Inflammatory macrophage treated with lipopolysaccharide for 4 hours (primary cell): ENCODE measurements at regions not wholly inside any gene's neighbourhood (a gene's known extent, or its start where the extent isn't known, plus 50 kb on each side); places are given as distances from the start of the nearest gene placed in this dataset.
"Not testable (repeated sequence)": the region's sequence is repeated elsewhere in the genome, so short reads cannot be mapped to it uniquely, and the experiment has no call there.

Experiments used
- DNase-seq: peaks from one replicate; pipeline ENCODE4 v3.0.0-alpha.2; 2020

DNA sequence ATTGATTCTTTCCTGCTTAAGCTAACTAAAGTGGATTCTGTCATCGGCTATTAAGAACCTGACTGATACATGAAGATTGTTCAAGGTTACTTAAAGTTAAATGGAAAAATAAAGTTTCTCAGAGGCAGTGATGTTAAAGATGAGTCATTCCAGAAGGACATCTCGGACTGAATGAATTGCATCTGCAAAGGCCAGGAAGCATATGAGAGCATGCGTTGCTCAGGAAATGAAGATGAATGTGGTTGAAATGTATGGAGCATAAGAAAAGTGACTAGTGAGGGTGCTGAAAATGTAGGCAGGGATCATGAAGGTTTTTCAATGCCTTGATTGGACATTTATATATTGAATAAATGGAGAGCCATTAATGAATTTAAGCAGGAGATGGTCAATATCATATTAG, 133.9 kb upstream of the GHITM start:
- DNase-seq = no peak

DNA sequence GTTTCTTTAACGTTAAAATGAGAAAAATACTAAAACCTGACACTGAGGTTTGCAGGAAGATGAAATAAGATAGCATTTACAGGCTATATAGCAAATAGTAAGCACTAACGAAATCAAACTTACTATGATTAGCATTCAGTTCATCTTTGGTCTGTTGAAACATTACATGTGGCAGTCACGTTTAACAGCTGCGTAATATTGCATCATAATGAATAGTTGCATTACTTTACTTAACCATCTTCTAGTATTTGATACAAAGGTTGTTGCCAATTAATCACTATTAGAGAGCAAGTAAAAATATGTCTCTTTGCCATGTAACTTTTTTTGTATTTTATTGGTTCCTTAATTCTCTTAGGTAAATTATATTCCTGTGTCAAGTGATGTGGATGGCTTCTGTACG, 131.8 kb upstream of the GHITM start:
- no peak for DNase-seq

DNA sequence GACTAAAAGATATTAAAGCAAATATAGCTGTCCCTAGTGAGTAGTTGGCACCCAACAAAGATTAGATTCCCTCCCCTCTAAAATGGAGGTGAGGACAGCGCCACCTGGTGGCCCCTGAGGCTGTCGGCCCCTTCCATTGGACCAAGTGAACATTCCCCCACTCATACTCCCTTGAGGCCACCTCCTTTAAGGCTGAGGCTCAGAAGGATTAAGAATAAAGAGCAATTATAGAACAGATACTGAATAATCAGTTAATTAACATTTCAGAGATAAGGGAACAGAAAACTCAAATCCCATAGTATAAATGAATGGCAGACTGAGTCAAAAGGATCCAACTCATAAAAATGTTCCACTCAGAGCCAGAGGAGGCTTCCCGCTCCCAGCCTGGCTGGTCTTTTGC, 130.4 kb upstream of the GHITM start:
- peak; percentile 26 for DNase-seq

- no peak for DNase-seq
These were observed 126.9 kb upstream of the GHITM start for GRCh38 chr10:84012431-84012830.

DNA sequence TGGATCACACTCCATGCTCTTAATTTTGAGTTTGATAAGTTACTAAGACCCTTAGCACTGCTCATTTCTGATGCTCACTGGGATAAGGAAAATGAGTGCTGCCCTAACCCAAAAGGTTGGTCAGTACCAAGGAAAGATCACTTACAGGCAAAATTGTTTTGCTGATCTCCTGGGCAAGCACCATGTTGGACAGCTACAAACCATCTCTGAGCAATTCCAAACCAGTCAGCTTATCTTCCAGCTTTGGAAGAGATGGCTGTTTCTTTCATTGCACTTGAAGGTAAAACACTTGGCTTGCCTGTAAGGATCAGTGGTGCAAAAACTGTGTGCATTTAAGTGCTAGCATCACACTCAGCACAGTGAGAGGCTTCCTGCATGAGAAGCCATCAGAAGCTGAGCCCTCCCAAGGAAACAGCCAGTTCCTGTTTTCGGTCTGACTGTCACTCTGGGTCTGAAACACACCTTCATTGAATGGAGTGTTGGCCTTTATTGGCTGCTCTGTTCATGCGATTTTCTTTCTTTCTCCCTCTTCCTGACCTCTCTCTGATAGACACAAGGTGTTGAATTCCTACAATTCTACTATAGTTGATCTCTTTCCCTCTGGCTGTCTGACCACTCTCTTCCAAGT, 126.4 kb upstream of the GHITM start:
- no peak for DNase-seq

DNA sequence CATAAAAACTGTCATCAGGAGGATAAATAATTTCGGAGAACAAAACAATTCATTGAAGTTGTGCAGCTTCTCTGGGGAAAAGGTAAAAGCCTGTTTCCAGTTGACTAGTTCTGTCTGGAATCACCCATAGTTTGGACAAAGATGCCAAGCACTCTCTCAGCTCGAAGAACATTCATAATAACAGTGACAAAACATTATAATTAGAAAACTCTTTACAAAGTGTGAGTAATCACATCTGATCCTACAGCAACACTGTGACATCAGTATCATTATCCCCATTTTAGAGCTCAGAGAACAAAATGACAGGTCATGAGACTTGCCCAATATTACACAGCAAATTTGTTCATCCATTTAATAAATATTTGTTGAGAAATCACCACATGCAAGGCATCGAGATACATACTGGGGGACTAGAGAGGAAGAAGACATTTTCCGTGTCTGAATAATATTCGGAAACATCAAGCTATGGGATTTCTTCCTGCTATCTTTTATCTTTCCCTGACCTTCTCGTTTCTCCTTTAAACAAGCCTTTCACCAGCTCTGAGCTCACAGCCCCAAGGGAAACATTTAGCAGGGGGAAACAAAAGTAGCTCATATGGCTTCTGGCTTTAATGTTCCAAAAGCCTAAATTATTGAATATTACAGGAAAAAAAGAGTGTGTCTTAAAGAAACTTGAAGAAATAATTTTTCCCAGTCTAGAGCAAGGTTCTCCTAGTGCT, 123.3 kb upstream of the GHITM start:
- no peak for DNase-seq

GRCh38 chr10:84018826-84019225, 120.5 kb upstream of the GHITM start:
- DNase-seq = no peak

- not testable (repeated sequence) for DNase-seq
These were observed 119.4 kb upstream of the GHITM start for GRCh38 chr10:84019854-84020458.

GRCh38 chr10:84026821-84027257, 112.5 kb upstream of the GHITM start:
- DNase-seq = peak; percentile 9

DNA sequence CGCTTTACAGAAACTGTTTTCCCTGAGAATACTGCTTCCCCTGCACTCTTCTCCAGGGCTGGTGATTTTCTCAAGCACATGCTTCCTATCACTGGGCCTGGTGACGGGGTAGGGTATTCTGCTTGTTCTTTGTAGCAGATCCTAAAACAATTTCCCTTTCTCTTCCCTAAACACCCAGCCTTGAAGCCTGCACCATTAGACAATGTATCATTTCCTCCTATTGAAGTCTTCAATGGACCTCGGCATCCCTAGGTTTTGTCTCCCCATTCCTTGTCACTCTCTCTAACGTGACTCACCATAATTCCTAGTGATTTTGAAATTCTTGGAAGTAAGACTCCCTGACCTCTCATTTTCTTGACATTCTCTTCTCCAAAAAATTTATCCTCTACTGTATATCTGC, 109.5 kb upstream of the GHITM start:
- DNase-seq = no peak

DNA sequence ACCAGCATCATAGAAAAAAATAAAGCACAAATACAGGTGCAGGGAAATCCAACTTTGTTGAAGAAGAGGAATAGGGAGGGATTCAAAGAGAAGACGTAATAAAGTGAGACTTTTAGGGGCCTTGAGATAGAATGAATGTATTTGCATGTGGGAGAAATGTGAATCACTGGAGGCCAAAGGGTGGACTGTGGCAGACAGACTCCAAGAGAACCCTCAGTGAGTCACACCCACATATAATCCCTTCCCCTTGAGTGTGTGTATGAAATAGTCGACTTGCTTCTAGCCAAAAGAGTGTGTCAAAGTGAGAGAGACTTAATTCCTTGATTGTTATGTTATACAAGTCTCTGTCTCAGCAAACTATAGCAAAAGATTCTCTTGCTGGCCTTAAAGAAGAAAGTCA, 101.3 kb upstream of the GHITM start:
- no peak for DNase-seq

DNA sequence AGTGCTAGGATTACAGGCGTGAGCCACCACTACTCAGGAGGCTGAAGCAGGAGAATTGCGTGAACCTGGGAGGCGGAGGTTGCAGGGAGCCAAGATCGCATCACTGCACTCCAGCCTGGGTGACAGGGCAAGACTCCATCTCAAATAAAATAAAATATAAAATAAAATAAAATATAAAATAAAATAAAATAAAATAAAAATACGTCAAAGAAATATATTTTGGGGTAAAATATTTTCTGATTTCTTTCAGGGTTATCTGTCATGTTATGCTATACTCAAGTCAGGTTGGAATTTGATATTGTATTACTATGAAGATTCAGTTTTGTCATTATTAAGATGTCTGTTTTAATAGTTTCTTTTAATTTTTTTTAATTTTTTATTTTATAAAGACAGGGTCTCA, 99.4 kb upstream of the GHITM start:
- DNase-seq = no peak

- DNase-seq = no peak
These were observed 91.9 kb upstream of the GHITM start for GRCh38 chr10:84047258-84048010.

GRCh38 chr10:84049645-84050011, 89.7 kb upstream of the GHITM start:
- DNase-seq = no peak

- no peak for DNase-seq
These were observed 85.7 kb upstream of the GHITM start for GRCh38 chr10:84053626-84054025.

DNA sequence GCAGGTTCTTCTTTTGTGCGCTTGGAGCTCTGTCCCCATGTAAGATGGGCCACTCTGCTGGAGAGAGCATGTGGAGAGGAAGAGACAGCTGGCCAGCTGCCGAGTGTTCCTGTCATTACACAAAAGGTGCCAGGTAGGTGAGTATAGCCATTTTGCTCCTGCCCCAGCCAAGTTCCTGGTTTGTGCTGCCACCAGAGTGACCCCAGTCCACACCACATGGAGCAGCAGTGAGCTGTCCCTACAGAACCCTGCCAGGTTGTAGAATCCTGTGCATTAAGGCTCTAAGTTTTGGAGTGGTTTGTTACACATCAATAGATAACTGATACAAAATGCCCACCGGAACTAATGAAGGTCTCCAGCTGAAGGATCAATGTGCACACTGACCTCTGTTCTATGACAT, 84.6 kb upstream of the GHITM start:
- no peak for DNase-seq

DNA sequence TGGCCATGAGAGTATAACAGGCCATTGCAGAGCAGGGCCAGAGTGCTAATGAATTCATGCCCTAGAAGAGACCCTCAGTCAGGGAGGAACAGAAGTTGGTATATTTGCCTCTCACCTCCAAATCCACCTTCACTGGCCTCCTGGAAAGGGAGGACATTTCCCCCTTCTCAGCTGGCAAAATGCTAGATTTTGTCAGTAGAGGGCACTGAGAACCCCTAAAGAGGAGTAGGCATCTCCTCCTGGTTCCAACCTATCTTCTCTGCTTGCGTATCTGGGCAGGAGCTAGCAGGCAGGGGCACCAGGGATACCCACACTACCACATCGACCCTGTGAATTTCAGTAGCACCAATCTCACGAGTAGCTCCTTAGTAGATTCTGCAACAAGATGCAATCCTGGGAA, 79.8 kb upstream of the GHITM start:
- no peak for DNase-seq

DNA sequence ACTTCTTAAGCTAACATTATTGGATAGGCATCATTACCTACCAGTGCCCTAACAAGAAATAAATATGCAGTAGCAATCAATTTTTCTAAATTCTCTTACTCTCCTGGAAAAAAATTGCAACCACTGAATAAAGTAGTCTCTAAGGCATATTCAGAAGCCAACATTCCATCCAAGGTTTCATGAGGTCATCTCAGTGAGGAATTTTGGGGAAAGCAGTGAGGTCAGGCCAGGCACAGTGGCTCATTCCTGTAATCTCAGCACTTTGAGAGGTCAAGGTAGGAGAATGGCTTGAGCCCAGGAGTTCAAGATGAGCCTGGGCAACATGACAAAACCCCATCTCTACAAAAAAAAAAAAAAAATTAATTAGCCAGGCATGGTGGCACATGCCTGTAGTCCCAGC, 75.9 kb upstream of the GHITM start:
- DNase-seq = no peak

- no peak for DNase-seq
These were observed 73.3 kb upstream of the GHITM start for GRCh38 chr10:84065804-84066601.

DNA sequence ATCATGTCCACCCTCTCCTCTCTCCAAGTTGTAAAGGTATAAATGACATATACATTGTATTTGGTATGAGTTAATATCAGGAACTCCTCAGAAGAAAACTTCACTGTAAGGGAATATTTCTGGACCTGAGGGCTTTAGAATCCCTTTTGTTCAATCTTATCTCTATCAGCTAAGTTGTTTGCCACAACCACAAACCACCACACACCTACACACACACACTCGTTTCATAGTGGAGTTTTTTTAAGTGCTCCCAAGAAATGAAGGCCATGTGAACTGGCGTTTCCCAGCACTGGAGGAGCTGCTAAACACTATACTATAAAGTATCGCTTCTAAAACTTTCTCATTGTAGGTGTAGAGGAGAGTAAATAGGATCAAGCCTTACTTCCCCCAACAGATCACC, 64.8 kb upstream of the GHITM start:
- no peak for DNase-seq

DNA sequence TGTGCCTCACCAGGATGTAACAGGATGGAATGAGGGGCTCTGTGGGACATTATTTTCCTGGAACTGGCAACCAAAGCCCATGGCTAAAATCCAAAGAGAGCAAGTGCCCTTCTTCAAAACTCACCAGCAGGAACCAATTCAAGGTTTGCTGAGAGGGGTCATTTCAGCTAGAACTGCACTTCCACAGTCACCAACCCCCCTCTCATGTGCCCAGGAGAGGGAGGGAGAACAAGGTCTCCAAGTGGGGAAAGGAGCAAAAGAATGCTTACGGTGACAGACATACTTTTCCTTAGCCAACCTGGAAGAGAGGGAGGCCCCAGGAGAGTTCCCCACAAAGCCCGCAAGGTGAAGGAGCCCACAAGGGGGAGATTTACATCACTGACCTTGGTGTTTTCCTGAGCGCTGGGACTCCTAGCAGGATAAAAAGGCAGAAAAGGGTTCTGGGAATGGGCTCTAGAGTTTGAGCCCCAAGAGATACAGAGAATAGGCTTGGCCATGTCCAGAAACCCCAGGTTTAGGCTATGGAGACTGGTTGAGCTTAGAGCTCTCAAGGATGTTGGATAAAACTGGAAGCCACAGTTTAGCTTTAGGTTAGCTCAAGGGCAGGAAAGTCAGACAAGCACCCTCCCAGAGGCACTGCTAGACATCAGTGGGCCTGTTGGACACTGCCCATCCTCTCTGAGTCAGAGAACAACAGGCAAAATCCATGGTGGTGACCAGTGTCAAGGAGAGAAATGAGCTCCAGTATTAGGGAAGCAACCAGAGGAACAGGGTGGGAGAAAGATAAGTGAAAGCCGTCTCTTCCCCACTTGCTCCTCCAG, 63.9 kb upstream of the GHITM start:
- DNase-seq = no peak

DNA sequence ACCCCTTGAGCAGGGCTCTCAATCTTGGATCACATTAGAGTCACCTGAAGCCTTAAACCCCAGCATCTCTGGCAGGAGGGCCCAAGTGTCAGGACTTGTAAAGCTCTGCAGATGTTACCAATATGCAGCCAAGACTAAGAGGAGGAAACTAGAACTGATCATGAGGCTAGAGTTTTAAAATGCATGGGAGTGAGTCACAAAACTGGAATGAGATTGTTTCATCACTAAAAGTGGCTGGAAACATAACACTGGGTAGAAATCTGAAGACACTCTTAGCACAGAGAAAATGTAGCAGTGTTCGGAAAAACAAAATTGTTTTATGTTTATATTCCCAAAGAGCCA, 63.3 kb upstream of the GHITM start:
- no peak for DNase-seq
